ENCODE measurements at regions not wholly inside any gene's neighbourhood (a gene's known extent, or its start where the extent isn't known, plus 50 kb on each side); places are given as distances from the start of the nearest gene placed in this dataset.
"Not testable (repeated sequence)": the region's sequence is repeated elsewhere in the genome, so short reads cannot be mapped to it uniquely, and the experiment has no call there.

- no peak for DNase-seq
These were observed 87.1 kb upstream of the KCNA1 start for GRCh38 chr12:4822572-4822971.

GRCh38 chr12:4824380-4824779 lies 85.3 kb upstream of the KCNA1 start:
- DNase-seq = no peak

- no peak for DNase-seq
These were observed 84.5 kb upstream of the KCNA1 start for GRCh38 chr12:4825011-4825858.

GRCh38 chr12:4826909-4827308 lies 82.8 kb upstream of the KCNA1 start:
- no peak for DNase-seq

GRCh38 chr12:4828176-4828575 lies 81.5 kb upstream of the KCNA1 start:
- DNase-seq = no peak

- no peak for DNase-seq
These were observed 80.4 kb upstream of the KCNA1 start for GRCh38 chr12:4829161-4829792.

GRCh38 chr12:4829793-4830162 lies 79.9 kb upstream of the KCNA1 start:
- DNase-seq = peak; percentile 62

GRCh38 chr12:4830556-4831210 lies 79.0 kb upstream of the KCNA1 start:
- no peak for DNase-seq

GRCh38 chr12:4833053-4833452 lies 76.7 kb upstream of the KCNA1 start:
- no peak for DNase-seq

- DNase-seq = no peak
These were observed 76.2 kb upstream of the KCNA1 start for GRCh38 chr12:4833524-4833923.

GRCh38 chr12:4842401-4842800 lies 67.3 kb upstream of the KCNA1 start:
- DNase-seq = not testable (repeated sequence)

GRCh38 chr12:4843907-4844306 lies 65.8 kb upstream of the KCNA1 start:
- DNase-seq = no peak

GRCh38 chr12:4847713-4848112 lies 62.0 kb upstream of the KCNA1 start:
- DNase-seq = no peak

- DNase-seq = peak; percentile 39
These were observed 60.6 kb upstream of the KCNA1 start for GRCh38 chr12:4849115-4849541.

- no peak for DNase-seq
These were observed 59.8 kb upstream of the KCNA1 start for GRCh38 chr12:4849795-4850345.

GRCh38 chr12:4850857-4851380 lies 58.8 kb upstream of the KCNA1 start:
- no peak for DNase-seq

- no peak for DNase-seq
These were observed 57.4 kb upstream of the KCNA1 start for GRCh38 chr12:4852308-4852707.

GRCh38 chr12:4852911-4853310 lies 56.8 kb upstream of the KCNA1 start:
- DNase-seq = no peak

- DNase-seq = peak; percentile 93
These were observed 54.4 kb upstream of the KCNA1 start for GRCh38 chr12:4855121-4855924.

GRCh38 chr12:4856596-4856995 lies 53.1 kb upstream of the KCNA1 start:
- DNase-seq = no peak

GRCh38 chr12:4857472-4858291 lies 52.0 kb upstream of the KCNA1 start:
- DNase-seq = peak; percentile 94

GRCh38 chr12:4858386-4858785 lies 51.3 kb upstream of the KCNA1 start:
- no peak for DNase-seq

Measured in NCI-H1694 treated with DMSO at 0.1 percent for 48 hours (cell line).